BE2C (cell line): ENCODE measurements at regions not wholly inside any gene's neighbourhood (a gene's known extent, or its start where the extent isn't known, plus 50 kb on each side); places are given as distances from the start of the nearest gene placed in this dataset.

Experiments used
- DNase-seq: peaks from one replicate; pipeline ENCODE4 v3.0.0-alpha.2; 2020
- H3K27me3 ChIP-seq: fragments of 250-450 bp; sonication (Bioruptor Pico); 2 replicates; pipeline ENCODE4 v1.5.1; 2020; ENCODE audit warnings: mild to moderate bottlenecking
- H3K36me3 ChIP-seq: fragments of 250-450 bp; sonication (Bioruptor Pico); 2 replicates; pipeline ENCODE4 v1.5.1; 2020; ENCODE audit warnings: mild to moderate bottlenecking
- H3K4me1 ChIP-seq: fragments of 250-450 bp; sonication (Bioruptor Pico); 2 replicates; pipeline ENCODE4 v1.5.1; 2020
- H3K4me3 ChIP-seq: 2 replicates; pipeline ENCODE4 v1.5.1; 2011; ENCODE audit warnings: low read depth, low read length
- H3K9me3 ChIP-seq: fragments of 250-450 bp; sonication (Bioruptor Pico); 2 replicates; pipeline ENCODE4 v1.5.1; 2020
- CTCF ChIP-seq: IDR thresholded peaks from 2 replicates; pipeline ENCODE4 v1.5.1; 2012; ENCODE audit warnings: mild to moderate bottlenecking, low read depth, low read length

DNA sequence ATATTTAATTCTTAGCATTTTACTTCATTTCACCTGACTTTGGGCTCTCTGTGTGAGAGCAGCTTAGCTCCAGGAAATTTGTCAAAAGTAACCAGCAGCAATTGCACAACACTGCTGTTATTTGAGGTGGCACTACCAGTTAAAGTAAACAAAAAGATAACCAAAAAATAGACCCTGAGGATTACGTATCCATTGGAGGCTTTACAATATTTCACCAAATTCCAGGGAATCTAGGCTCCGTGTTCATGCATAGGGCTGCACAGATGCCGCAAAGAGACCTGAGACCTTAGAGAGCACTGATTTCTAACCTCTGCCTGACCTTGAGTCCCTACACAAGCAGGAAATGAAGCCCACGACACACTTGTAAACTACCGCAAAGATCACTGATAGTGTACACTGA is 1392.7 kb upstream of the CDH6 start:
- DNase-seq = no peak
- no peaks in the 10 kb centered on the region for H3K36me3 ChIP-seq
- H3K9me3 ChIP-seq = no peaks in the 10 kb centered on the region
- no peak for TF ChIP-seq CTCF
- H3K27me3 ChIP-seq = no peaks in the 10 kb centered on the region
- H3K4me1 ChIP-seq = peaks cover 4% of the 10 kb centered on the region
- no peak overlapping the region for H3K4me3 ChIP-seq

DNA sequence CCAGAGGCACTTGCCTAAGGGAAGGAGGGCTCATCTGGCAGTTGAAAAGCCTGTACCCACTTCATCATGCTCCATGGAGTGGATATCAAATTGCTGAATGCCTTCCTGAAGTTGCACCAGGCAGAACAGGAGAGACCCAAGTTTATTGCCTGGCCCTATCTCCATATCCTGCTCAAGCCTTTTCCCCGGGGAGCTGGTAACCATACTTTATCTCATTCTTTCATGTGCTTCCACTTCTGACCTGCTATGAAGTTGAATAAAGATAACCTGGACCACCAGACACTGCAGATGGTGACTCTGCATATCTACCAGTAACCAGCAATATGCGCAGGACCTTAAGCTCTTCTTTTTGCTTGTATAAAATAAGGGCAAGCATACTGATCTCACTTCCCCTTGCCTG is 1397.5 kb upstream of the CDH6 start:
- Histone ChIP-seq H3K36me3 (no peaks in the 10 kb centered on the region), H3K27me3 (no peaks in the 10 kb centered on the region), H3K4me3 (no peak overlapping the region), H3K4me1 (peaks cover 16% of the 10 kb centered on the region), H3K9me3 (no peaks in the 10 kb centered on the region)
- no peak for TF ChIP-seq CTCF
- peak; percentile 88 for DNase-seq

- TF ChIP-seq CTCF = no peak
- Histone ChIP-seq H3K4me3 (no peak overlapping the region), H3K9me3 (no peaks in the 10 kb centered on the region), H3K27me3 (no peaks in the 10 kb centered on the region), H3K36me3 (no peaks in the 10 kb centered on the region), H3K4me1 (peaks cover 16% of the 10 kb centered on the region)
- DNase-seq = no peak
These were observed 1398.3 kb upstream of the CDH6 start for GRCh38 chr5:29795096-29795652.

- Histone ChIP-seq H3K36me3 (no peaks in the 10 kb centered on the region), H3K9me3 (no peaks in the 10 kb centered on the region), H3K4me1 (peaks cover 16% of the 10 kb centered on the region), H3K27me3 (no peaks in the 10 kb centered on the region), H3K4me3 (no peak overlapping the region)
- DNase-seq = no peak
- TF ChIP-seq CTCF = no peak
These were observed 1399.2 kb upstream of the CDH6 start for GRCh38 chr5:29794141-29794787.

GRCh38 chr5:29790281-29790680 is 1403.2 kb upstream of the CDH6 start:
- Histone ChIP-seq H3K9me3 (no peaks in the 10 kb centered on the region), H3K27me3 (no peaks in the 10 kb centered on the region), H3K4me3 (no peak overlapping the region), H3K4me1 (peaks cover 11% of the 10 kb centered on the region), H3K36me3 (no peaks in the 10 kb centered on the region)
- no peak for TF ChIP-seq CTCF
- DNase-seq = no peak

DNA sequence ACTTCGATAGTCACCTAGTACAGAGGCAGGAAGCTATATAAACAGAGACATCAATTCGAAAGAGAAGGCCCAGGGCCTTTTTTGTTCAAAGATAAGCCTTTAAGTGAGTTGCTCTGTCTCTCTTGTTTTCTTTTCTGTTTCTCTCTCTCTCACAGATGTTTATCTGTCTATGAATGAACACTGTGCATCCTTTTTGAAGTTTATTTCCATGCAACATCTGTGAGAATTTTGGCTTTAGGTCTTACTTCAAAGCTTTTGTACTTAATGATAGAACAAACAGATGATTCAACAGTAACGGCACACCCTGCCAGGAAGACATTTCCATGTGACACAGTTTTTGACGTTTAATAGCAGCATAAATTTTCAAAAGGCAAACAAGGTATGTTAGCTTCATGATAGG is 1413.1 kb upstream of the CDH6 start:
- Histone ChIP-seq H3K4me1 (peaks cover 6% of the 10 kb centered on the region), H3K36me3 (no peaks in the 10 kb centered on the region), H3K27me3 (no peaks in the 10 kb centered on the region), H3K4me3 (no peak overlapping the region), H3K9me3 (no peaks in the 10 kb centered on the region)
- DNase-seq = no peak
- no peak for TF ChIP-seq CTCF
